DND-41 (cell line): ENCODE measurements at regions not wholly inside any gene's neighbourhood (a gene's known extent, or its start where the extent isn't known, plus 50 kb on each side); places are given as distances from the start of the nearest gene placed in this dataset.
"Not testable (repeated sequence)": the region's sequence is repeated elsewhere in the genome, so short reads cannot be mapped to it uniquely, and the experiment has no call there.

Source experiments
- ATAC-seq: fragments of 200-7000 bp; cut with Tn5 transposase; 3 replicates; pipeline ENCODE4 v1.9.1; 2021; ENCODE audit warnings: low read depth; ENCODE audit not compliant: insufficient read depth
- DNase-seq: peaks from one replicate; pipeline ENCODE4 v3.0.0-alpha.2; 2020
- H2AFZ ChIP-seq: 2 replicates; pipeline ENCODE4 v1.6.0; 2012; ENCODE audit warnings: low read depth, low read length
- H3K27ac ChIP-seq: 2 replicates; pipeline ENCODE4 v1.5.1; 2012; ENCODE audit warnings: low read length, inconsistent platforms
- H3K27me3 ChIP-seq: fragments of 200-600 bp; sonication (generic); 2 replicates; pipeline ENCODE4 v1.6.0; 2012; ENCODE audit warnings: low read length, mild to moderate bottlenecking, inconsistent platforms; ENCODE audit not compliant: insufficient read depth, poor library complexity
- H3K36me3 ChIP-seq: 2 replicates; pipeline ENCODE4 v1.5.1; 2012; ENCODE audit warnings: low read length, inconsistent platforms; ENCODE audit not compliant: insufficient read depth
- H3K4me1 ChIP-seq: 2 replicates; pipeline ENCODE4 v1.5.1; 2012; ENCODE audit warnings: mild to moderate bottlenecking, low read length; ENCODE audit not compliant: insufficient read depth
- H3K4me2 ChIP-seq: 2 replicates; pipeline ENCODE4 v1.6.0; 2012; ENCODE audit warnings: mild to moderate bottlenecking, moderate library complexity, low read length, inconsistent platforms; ENCODE audit not compliant: insufficient read depth
- H3K4me3 ChIP-seq, 2 experiments: fragments of 200-600 bp in 1 of 2; shearing (Covaris generic) in 1 of 2; 2 replicates each; pipeline ENCODE4 v1.5.1; 2012 to 2016; ENCODE audit warnings: inconsistent platforms in 2 of 2, low read length in 2 of 2, mild to moderate bottlenecking in 2 of 2, low read depth in 1 of 2, moderate library complexity in 1 of 2
- H3K79me2 ChIP-seq: 2 replicates; pipeline ENCODE4 v1.6.0; 2012; ENCODE audit warnings: low read length, inconsistent platforms; ENCODE audit not compliant: insufficient read depth
- H3K9ac ChIP-seq: 2 replicates; pipeline ENCODE4 v1.6.0; 2012; ENCODE audit warnings: low read depth, mild to moderate bottlenecking, inconsistent platforms, low read length, moderate library complexity
- H3K9me3 ChIP-seq: 2 replicates; pipeline ENCODE4 v1.5.1; 2012; ENCODE audit warnings: low read length, moderate library complexity, mild to moderate bottlenecking, inconsistent platforms; ENCODE audit not compliant: insufficient read depth, severe bottlenecking
- H4K20me1 ChIP-seq: 2 replicates; pipeline ENCODE4 v1.6.0; 2012; ENCODE audit warnings: low read length; ENCODE audit not compliant: insufficient read depth

DNA sequence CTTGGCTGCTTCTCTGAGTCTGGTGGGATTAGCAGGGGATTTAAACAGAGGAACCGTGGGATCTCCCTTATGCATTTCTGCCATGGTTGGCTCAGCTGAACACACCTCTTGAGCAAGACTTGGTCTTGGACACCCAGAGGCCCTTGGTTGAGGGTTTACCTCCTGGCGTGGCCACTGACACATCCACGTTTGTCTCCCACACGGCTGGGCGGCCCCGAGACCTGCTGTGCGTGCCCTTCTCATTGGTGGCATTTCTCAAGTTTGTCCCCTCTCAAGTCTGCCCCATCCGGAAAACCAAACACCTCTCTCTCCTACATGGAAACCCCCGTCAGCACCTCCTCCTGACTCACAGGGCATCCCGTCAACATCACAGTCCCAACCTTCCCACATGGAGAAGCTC is 66.0 kb upstream of the MUC20 start:
- H3K36me3 ChIP-seq, H3K4me1 ChIP-seq, H3K4me3 ChIP-seq, H4K20me1 ChIP-seq, H3K4me2 ChIP-seq, H3K9me3 ChIP-seq, H2AFZ ChIP-seq, ATAC-seq, H3K27me3 ChIP-seq, H3K79me2 ChIP-seq, H3K9ac ChIP-seq, DNase-seq, H3K27ac ChIP-seq: not testable (repeated sequence)

DNA sequence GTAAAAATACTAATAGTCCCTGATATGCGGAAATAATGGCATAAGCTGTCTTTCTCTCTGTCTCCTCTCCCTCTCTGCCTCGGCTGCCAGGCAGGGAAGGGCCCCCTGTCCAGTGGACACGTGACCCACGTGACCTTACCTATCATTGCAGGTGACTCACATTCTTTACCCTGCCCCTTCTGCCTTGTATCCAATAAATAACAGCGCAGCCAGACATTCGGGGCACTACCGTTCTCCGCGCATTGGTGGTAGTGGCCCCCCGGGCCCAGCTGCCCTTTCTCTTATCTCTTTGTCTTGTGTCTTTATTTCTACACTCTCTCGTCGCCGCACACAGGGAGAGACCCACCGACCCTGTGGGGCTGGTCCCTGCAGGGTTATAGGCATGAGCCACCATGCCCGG is 66.6 kb upstream of the MUC20 start:
- not testable (repeated sequence) for H3K27me3 ChIP-seq, H3K9ac ChIP-seq, H2AFZ ChIP-seq, H3K4me3 ChIP-seq, H3K4me1 ChIP-seq, DNase-seq, H3K36me3 ChIP-seq, H3K4me2 ChIP-seq, H3K9me3 ChIP-seq, H3K27ac ChIP-seq, H3K79me2 ChIP-seq, H4K20me1 ChIP-seq, ATAC-seq

DNA sequence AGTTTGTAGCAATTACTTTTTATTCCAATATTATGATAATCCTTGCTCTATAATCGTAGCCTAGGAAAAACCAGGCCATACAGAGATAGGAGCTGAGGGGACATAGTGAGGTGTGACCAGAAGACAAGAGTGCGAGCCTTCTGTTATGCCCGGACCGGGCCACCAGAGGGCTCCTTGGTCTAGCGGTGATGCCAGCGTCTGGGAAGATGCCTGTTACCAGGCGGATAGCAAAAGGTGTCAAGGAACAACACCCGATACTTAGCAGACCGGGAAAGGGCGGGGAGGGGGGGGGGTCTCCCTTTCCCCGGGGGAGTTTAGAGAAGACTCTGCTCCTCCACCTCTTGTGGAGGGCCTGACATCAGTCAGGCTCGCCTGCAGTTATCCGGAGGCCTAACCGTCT is 67.1 kb upstream of the MUC20 start:
- not testable (repeated sequence) for ATAC-seq, H3K27ac ChIP-seq, H2AFZ ChIP-seq, H3K36me3 ChIP-seq, H3K79me2 ChIP-seq, H4K20me1 ChIP-seq, H3K4me3 ChIP-seq, H3K4me2 ChIP-seq, H3K9me3 ChIP-seq, H3K4me1 ChIP-seq, H3K9ac ChIP-seq, H3K27me3 ChIP-seq
- peak; percentile 40 for DNase-seq

DNA sequence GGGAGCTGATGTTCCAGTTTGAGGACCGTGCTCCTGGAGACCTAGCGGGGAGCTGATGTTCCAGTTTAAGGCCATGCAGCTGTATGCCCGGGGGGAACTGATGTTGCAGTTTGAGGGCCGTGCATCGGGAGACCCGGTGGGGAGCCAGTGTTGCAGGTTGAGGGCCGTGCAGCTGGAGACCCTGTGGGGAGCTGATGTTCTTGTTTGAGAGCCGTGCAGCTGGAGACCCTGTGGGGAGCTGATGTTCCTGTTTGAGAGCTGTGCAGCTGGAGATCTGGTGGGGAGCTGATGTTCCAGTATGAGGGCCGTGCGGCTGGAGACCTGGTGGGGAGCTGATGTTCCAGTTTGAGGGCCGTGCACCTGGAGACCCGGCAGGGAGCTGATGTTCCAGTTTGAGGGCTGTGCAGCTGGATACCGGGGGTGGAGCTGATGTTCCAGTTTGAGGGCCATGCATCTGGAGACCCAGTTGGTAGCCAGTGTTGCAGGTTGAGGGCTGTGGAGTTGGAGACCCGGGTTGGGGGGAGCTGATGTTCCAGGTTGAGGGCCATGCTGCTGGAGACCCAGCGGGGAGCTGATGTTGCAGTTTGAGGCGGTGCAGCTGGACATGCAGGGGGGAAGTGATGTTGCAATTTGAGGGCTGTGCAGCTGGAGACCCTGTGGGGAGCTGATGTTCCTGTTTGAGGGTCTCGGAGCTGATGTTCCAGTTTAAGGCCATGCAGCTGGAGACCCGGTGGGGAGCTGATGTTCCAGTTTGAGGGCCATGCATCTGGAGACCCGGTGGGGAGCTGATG is 64.4 kb upstream of the APOD start:
- H2AFZ ChIP-seq, H3K27ac ChIP-seq, H3K9ac ChIP-seq, H3K4me2 ChIP-seq, H3K4me3 ChIP-seq, H3K27me3 ChIP-seq, DNase-seq, H3K36me3 ChIP-seq, H3K79me2 ChIP-seq, ATAC-seq, H4K20me1 ChIP-seq, H3K4me1 ChIP-seq, H3K9me3 ChIP-seq: not testable (repeated sequence)

DNA sequence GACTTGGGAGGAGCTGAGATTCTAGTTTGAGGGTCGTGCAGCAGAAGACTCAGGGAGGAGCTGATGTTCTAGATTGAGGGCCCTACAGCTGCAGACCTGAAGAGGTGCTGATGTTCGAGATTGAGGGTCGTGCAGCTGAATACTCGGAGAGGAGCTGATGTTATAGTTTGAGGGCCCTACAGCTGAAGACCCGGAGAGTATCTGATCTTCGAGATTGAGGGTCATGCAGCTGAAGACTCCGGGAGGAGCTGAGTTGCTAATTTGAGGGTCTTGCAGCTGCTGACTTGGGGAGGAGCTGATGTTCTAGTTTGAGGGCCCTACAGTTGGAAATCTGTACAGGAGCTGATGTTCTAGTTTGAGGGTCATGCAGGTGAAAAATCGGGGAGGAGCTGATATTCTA is 62.1 kb upstream of the APOD start:
- not testable (repeated sequence) for H3K27ac ChIP-seq, H3K9ac ChIP-seq, H2AFZ ChIP-seq, H4K20me1 ChIP-seq, H3K36me3 ChIP-seq, H3K9me3 ChIP-seq, H3K4me2 ChIP-seq, ATAC-seq, H3K79me2 ChIP-seq, H3K27me3 ChIP-seq, DNase-seq, H3K4me3 ChIP-seq, H3K4me1 ChIP-seq

DNA sequence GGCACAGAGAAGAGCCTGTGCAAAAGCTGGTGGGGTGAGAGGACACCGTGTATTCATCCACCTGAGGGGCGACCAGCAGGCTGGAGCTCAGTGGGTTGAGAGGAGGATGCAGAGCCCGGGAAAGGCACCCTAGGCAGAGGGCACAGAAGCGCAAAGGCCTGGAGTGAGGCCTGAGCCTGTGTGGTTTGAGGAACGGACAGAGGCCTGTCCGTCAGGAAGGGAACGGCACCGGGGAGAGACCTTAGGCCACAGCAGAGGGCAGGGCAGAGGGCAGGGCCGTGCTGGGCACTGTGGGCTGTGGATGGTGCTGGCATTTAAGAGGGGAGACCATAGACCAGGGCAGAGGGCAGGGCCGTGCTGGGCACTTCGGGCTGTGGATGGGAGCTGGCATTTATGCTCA is 59.5 kb upstream of the APOD start:
- H3K9me3 ChIP-seq, H3K4me1 ChIP-seq, H4K20me1 ChIP-seq, H3K27ac ChIP-seq, H3K27me3 ChIP-seq, H2AFZ ChIP-seq, H3K4me2 ChIP-seq, H3K9ac ChIP-seq, H3K79me2 ChIP-seq, DNase-seq, ATAC-seq, H3K36me3 ChIP-seq, H3K4me3 ChIP-seq: not testable (repeated sequence)

DNA sequence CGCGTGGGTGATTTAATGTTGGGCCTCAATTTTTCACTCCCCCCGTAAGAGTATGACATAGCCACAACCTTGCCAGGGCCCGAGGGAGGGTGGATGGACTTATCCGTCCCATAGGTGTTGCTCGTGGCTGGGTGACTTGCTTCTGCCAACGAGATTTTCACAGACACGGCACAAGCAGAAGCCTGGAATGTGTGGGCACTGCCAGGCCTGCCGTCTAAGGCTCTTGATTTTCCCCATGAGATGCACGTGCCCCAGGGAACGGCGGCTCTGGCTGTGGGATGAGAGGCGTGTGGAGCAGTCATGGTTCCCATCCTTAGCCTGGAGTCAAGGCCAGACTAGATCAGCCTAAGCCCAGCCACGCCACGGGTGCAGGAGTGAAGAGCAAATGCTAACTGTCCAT is 58.6 kb upstream of the APOD start:
- H3K9ac ChIP-seq, ATAC-seq, H3K4me1 ChIP-seq, H2AFZ ChIP-seq, H3K27me3 ChIP-seq, H3K4me2 ChIP-seq, H3K79me2 ChIP-seq, H3K4me3 ChIP-seq, H3K9me3 ChIP-seq, H4K20me1 ChIP-seq, DNase-seq, H3K36me3 ChIP-seq, H3K27ac ChIP-seq: not testable (repeated sequence)

DNA sequence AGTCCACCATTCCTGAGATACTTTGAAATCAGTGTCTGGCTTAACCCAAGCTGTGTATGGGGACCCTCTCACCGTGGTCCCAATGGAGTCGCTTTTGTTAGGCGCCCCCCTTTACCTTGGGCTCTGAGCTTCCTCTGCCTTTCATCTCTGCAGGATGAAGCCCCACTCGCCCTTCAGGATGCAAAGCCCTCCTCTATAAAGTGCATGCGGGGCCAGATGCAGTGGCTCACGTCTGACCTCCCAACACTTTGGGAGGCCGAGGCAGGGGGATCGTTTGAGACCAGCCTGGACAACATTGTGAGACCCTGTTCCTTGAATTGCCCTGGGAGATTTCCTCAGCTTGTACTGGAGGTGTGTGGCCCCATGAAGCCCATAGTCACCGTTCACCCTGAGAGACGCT is 54.7 kb upstream of the APOD start:
- not testable (repeated sequence) for ATAC-seq, DNase-seq, H3K4me3 ChIP-seq, H3K79me2 ChIP-seq, H2AFZ ChIP-seq, H3K36me3 ChIP-seq, H3K27me3 ChIP-seq, H3K4me1 ChIP-seq, H3K4me2 ChIP-seq, H3K9ac ChIP-seq, H3K27ac ChIP-seq, H4K20me1 ChIP-seq, H3K9me3 ChIP-seq
